Left cardiac atrium (tissue), 4 donors: ENCODE measurements at regions not wholly inside any gene's neighbourhood (a gene's known extent, or its start where the extent isn't known, plus 50 kb on each side); places are given as distances from the start of the nearest gene placed in this dataset.
"Not testable (repeated sequence)": the region's sequence is repeated elsewhere in the genome, so short reads cannot be mapped to it uniquely, and the experiment has no call there.

ENCODE experiments used
- ATAC-seq, 2 donors: fragments of 200-7000 bp; cut with Tn5 transposase; one replicate each; pipeline ENCODE4 v1.9.1; 2020; ENCODE audit warnings: mild to moderate bottlenecking in 2 of 2, moderate library complexity in 2 of 2
- DNase-seq: peaks from one replicate; pipeline ENCODE4 v3.0.0-alpha.2; 2020
- intact Hi-C, 2 donors: fragments of 100-400 bp; cut with DNase I; formaldehyde crosslinking; loops; one replicate each; pipeline versions ENCODE4 v1.14.1 to v1.15.1; 2022 to 2023
- donor health status: DM: no; HTN: yes; CAD: no.
- donor health status: DM: no; HTN: yes; CAD: no; lungs with severe emphysema.
- donor health status: DM: yes; HTN: yes; CAD: no.
- donor health status: Dilated cardiomyopathy.

GRCh38 chr4:25981749-25982148 lies 67.7 kb downstream of the SMIM20 start:
- intact Hi-C loops, result no loop called here
- ATAC-seq, result peak; percentile 89 to 90
- DNase-seq, result peak; percentile 64

- DNase-seq (no peak), ATAC-seq (no peak)
- intact Hi-C loops, result no loop called here
These were observed 68.9 kb downstream of the SMIM20 start for GRCh38 chr4:25982962-25983361.

- intact Hi-C loops, result no loop called here
These were observed 70.2 kb downstream of the SMIM20 start for GRCh38 chr4:25984266-25984665.

GRCh38 chr4:25984796-25985195 lies 70.8 kb downstream of the SMIM20 start:
- DNase-seq, result no peak
- intact Hi-C loops, result loop anchor here in 1 of 2 donors (5.0 kb wide), 1 partner anchor 57 kb away; no protein-coding TSS in a partner anchor
- no peak for ATAC-seq

More at GRCh38 chr4:25984266-25984665, 70.2 kb downstream of the SMIM20 start:
- no peak for ATAC-seq
- DNase-seq, result no peak

GRCh38 chr4:25986807-25987206 lies 72.8 kb downstream of the SMIM20 start:
- intact Hi-C loops, result loop anchor here in 1 of 2 donors (5.0 kb wide), 1 partner anchor 60 kb away; no protein-coding TSS in a partner anchor
- ATAC-seq, result no peak
- no peak for DNase-seq

- DNase-seq (no peak), ATAC-seq (peak in 1 of 2 donors; percentile 59)
- intact Hi-C loops, result no loop called here
These were observed 77.3 kb downstream of the SMIM20 start for GRCh38 chr4:25991340-25991739.

GRCh38 chr4:25993395-25994185 lies 79.6 kb downstream of the SMIM20 start:
- DNase-seq (no peak), ATAC-seq (peak in 1 of 2 donors; percentile 62)
- intact Hi-C loops, result no loop called here

GRCh38 chr4:25994577-25994976 lies 80.6 kb downstream of the SMIM20 start:
- DNase-seq, result not testable (repeated sequence)

GRCh38 chr4:26000274-26000950 lies 86.4 kb downstream of the SMIM20 start:
- peak; percentile 41 to 67 for ATAC-seq
- intact Hi-C loops, result no loop called here

More at GRCh38 chr4:25994577-25994976, 80.6 kb downstream of the SMIM20 start:
- intact Hi-C loops, result not testable (repeated sequence)
- ATAC-seq, result peak in 1 of 2 donors; percentile 80

GRCh38 chr4:26001413-26001812 lies 87.4 kb downstream of the SMIM20 start:
- intact Hi-C loops, result no loop called here
- ATAC-seq, result no peak
- DNase-seq, result no peak

More at GRCh38 chr4:26000274-26000950, 86.4 kb downstream of the SMIM20 start:
- no peak for DNase-seq

GRCh38 chr4:26001816-26002215 lies 87.8 kb downstream of the SMIM20 start:
- intact Hi-C loops, result no loop called here
- DNase-seq (no peak), ATAC-seq (no peak)

- ATAC-seq, result peak in 1 of 2 donors; percentile 50
- no peak for DNase-seq
- intact Hi-C loops, result no loop called here
These were observed 89.0 kb downstream of the SMIM20 start for GRCh38 chr4:26003056-26003455.

GRCh38 chr4:26004290-26004689 lies 90.3 kb downstream of the SMIM20 start:
- ATAC-seq, result no peak
- intact Hi-C loops, result no loop called here

GRCh38 chr4:26005764-26006163 lies 91.7 kb downstream of the SMIM20 start:
- DNase-seq, result no peak
- ATAC-seq, result no peak
- intact Hi-C loops, result no loop called here

More at GRCh38 chr4:26004290-26004689, 90.3 kb downstream of the SMIM20 start:
- DNase-seq, result no peak

- no peak for DNase-seq
- intact Hi-C loops, result no loop called here
These were observed 94.7 kb downstream of the SMIM20 start for GRCh38 chr4:26008737-26009136.

GRCh38 chr4:26009502-26009901 lies 95.5 kb downstream of the SMIM20 start:
- ATAC-seq (no peak), DNase-seq (no peak)
- intact Hi-C loops, result no loop called here

More at GRCh38 chr4:26008737-26009136, 94.7 kb downstream of the SMIM20 start:
- no peak for ATAC-seq

GRCh38 chr4:26010304-26010703 lies 96.3 kb downstream of the SMIM20 start:
- no peak for ATAC-seq
- intact Hi-C loops, result no loop called here

GRCh38 chr4:26013629-26014028 lies 99.6 kb downstream of the SMIM20 start:
- intact Hi-C loops, result no loop called here
- ATAC-seq, result no peak
- DNase-seq, result no peak

More at GRCh38 chr4:26010304-26010703, 96.3 kb downstream of the SMIM20 start:
- DNase-seq, result no peak

- peak; percentile 58 for DNase-seq
- intact Hi-C loops, result no loop called here
- ATAC-seq, result peak; percentile 66 to 93
These were observed 101.2 kb downstream of the SMIM20 start for GRCh38 chr4:26015133-26015651.

- no peak for DNase-seq
These were observed 101.9 kb downstream of the SMIM20 start for GRCh38 chr4:26015906-26016305.

More at GRCh38 chr4:26015906-26016305, 101.9 kb downstream of the SMIM20 start:
- intact Hi-C loops, result no loop called here
- no peak for ATAC-seq
